ENCODE measurements at regions not wholly inside any gene's neighbourhood (a gene's known extent, or its start where the extent isn't known, plus 50 kb on each side); places are given as distances from the start of the nearest gene placed in this dataset.

- TF ChIP-seq EZH2 (IDR thresholded peaks at IDR 0.05; ENCODE audit: low read length) (no peak), CTCF (optimal IDR thresholded peaks at IDR 0.05 in 1 of 3, IDR thresholded peaks at IDR 0.05 in 1 of 3, conservative IDR thresholded peaks at IDR 0.05 in 1 of 3; ENCODE audit: extremely low read depth in 1 of 3, insufficient read depth in 2 of 3, low read length in 3 of 3) (no peak)
- Histone ChIP-seq H3K4me2 (ENCODE audit: control insufficient read depth, extremely low read depth, insufficient read depth, low read depth, low read length) (peak overlapping the region; percentile 32), H3K4me1 (ENCODE audit: control insufficient read depth, extremely low read depth, insufficient read depth, low read length) (peaks cover 4% of the 10 kb centered on the region), H3K27ac (ENCODE audit: control insufficient read depth, insufficient read depth, low read length) (no peak overlapping the region), H3K79me2 (ENCODE audit: control insufficient read depth, insufficient read depth, low read length) (no peaks in the 10 kb centered on the region), H3K9me1 (ENCODE audit: control insufficient read depth, extremely low read depth, insufficient read depth, low read length) (no peaks in the 10 kb centered on the region), H3K36me3 (ENCODE audit: control insufficient read depth in 2 of 2, extremely low read depth in 1 of 2, insufficient read depth in 2 of 2, low read length in 2 of 2) (no peaks in the 10 kb centered on the region), H3K27me3 (ENCODE audit: control insufficient read depth, extremely low read depth, insufficient read depth, low read length) (no peaks in the 10 kb centered on the region), H3K9me3 (ENCODE audit: control insufficient read depth, low read depth, low read length) (no peaks in the 10 kb centered on the region), H4K20me1 (ENCODE audit: control insufficient read depth, extremely low read depth, insufficient read depth, low read length) (no peaks in the 10 kb centered on the region), H2AFZ (ENCODE audit: control insufficient read depth, low read length) (no peak overlapping the region), H3K9ac (ENCODE audit: control insufficient read depth, extremely low read depth, insufficient read depth, low read length) (no peak overlapping the region), H3K4me3 (ENCODE audit: control insufficient read depth in 2 of 3, extremely low read depth in 1 of 3, insufficient read depth in 2 of 3, low read depth in 1 of 3, low read length in 3 of 3) (no peak overlapping the region)
- no peak for DNase-seq (ENCODE audit: low read depth, low spot score)
- dilution Hi-C loops (cut with MboI; ENCODE audit: extremely low pct_ligation_motif_present, low sequenced_read_pairs), result no loop called here
- peak; percentile 86 for FAIRE-seq
These were observed 94.0 kb downstream of the GTPBP8 start for GRCh38 chr3:113084777-113085176.

GRCh38 chr3:113086560-113087461 lies 96.0 kb downstream of the GTPBP8 start:
- no peak for DNase-seq (ENCODE audit: low read depth, low spot score)
- Histone ChIP-seq H3K9ac (ENCODE audit: control insufficient read depth, extremely low read depth, insufficient read depth, low read length) (no peak overlapping the region), H4K20me1 (ENCODE audit: control insufficient read depth, extremely low read depth, insufficient read depth, low read length) (no peaks in the 10 kb centered on the region), H3K27ac (ENCODE audit: control insufficient read depth, insufficient read depth, low read length) (no peak overlapping the region), H3K9me3 (ENCODE audit: control insufficient read depth, low read depth, low read length) (no peaks in the 10 kb centered on the region), H2AFZ (ENCODE audit: control insufficient read depth, low read length) (no peak overlapping the region), H3K79me2 (ENCODE audit: control insufficient read depth, insufficient read depth, low read length) (no peaks in the 10 kb centered on the region), H3K9me1 (ENCODE audit: control insufficient read depth, extremely low read depth, insufficient read depth, low read length) (no peaks in the 10 kb centered on the region), H3K4me3 (ENCODE audit: control insufficient read depth in 2 of 3, extremely low read depth in 1 of 3, insufficient read depth in 2 of 3, low read depth in 1 of 3, low read length in 3 of 3) (no peak overlapping the region), H3K4me2 (ENCODE audit: control insufficient read depth, extremely low read depth, insufficient read depth, low read depth, low read length) (no peak overlapping the region), H3K4me1 (ENCODE audit: control insufficient read depth, extremely low read depth, insufficient read depth, low read length) (peaks cover 3% of the 10 kb centered on the region), H3K27me3 (ENCODE audit: control insufficient read depth, extremely low read depth, insufficient read depth, low read length) (no peaks in the 10 kb centered on the region), H3K36me3 (ENCODE audit: control insufficient read depth in 2 of 2, extremely low read depth in 1 of 2, insufficient read depth in 2 of 2, low read length in 2 of 2) (no peaks in the 10 kb centered on the region)
- dilution Hi-C loops (cut with MboI; ENCODE audit: extremely low pct_ligation_motif_present, low sequenced_read_pairs), result no loop called here
- no peak for FAIRE-seq
- TF ChIP-seq CTCF (optimal IDR thresholded peaks at IDR 0.05 in 1 of 3, IDR thresholded peaks at IDR 0.05 in 1 of 3, conservative IDR thresholded peaks at IDR 0.05 in 1 of 3; ENCODE audit: extremely low read depth in 1 of 3, insufficient read depth in 2 of 3, low read length in 3 of 3), result no peak
- TF ChIP-seq EZH2 (IDR thresholded peaks at IDR 0.05; ENCODE audit: low read length), result no peak
